Lung (tissue), 11 donors: ENCODE measurements at regions not wholly inside any gene's neighbourhood (a gene's known extent, or its start where the extent isn't known, plus 50 kb on each side); places are given as distances from the start of the nearest gene placed in this dataset.

ENCODE experiments used
- ATAC-seq: fragments of 200-7000 bp; cut with Tn5 transposase; one replicate; pipeline ENCODE4 v1.9.1; 2020; ENCODE audit warnings: moderate number of reproducible peaks; ENCODE audit not compliant: insufficient read depth, low FRiP score
- DNase-seq, 3 donors: peaks; one replicate each; pipeline ENCODE4 v3.0.0-alpha.2; 2013 to 2017
- H3K27ac ChIP-seq, 2 donors: one replicate each; pipeline ENCODE4 v1.5.1; 2013; ENCODE audit warnings: mild to moderate bottlenecking in 2 of 2, moderate library complexity in 2 of 2, control low read depth in 1 of 2, inconsistent platforms in 1 of 2, low read depth in 1 of 2, low read length in 1 of 2
- H3K27me3 ChIP-seq, 3 donors: one replicate each; pipeline ENCODE4 v1.5.1; 2013; ENCODE audit warnings: low read length in 2 of 3; ENCODE audit not compliant: control insufficient read depth in 3 of 3, insufficient read depth in 3 of 3
- H3K36me3 ChIP-seq, 4 donors: one replicate each; pipeline ENCODE4 v1.5.1; 2013; ENCODE audit warnings: low read length in 4 of 4, mild to moderate bottlenecking in 1 of 4, moderate library complexity in 1 of 4; ENCODE audit not compliant: control insufficient read depth in 4 of 4, insufficient read depth in 4 of 4
- H3K4me1 ChIP-seq, 5 donors: one replicate each; pipeline ENCODE4 v1.5.1; 2013; ENCODE audit warnings: low read length in 5 of 5, mild to moderate bottlenecking in 2 of 5, moderate library complexity in 1 of 5; ENCODE audit not compliant: control insufficient read depth in 5 of 5, insufficient read depth in 5 of 5
- H3K4me3 ChIP-seq: one replicate; pipeline ENCODE4 v1.5.1; 2013; ENCODE audit warnings: mild to moderate bottlenecking, control low read depth, moderate library complexity
- H3K9ac ChIP-seq, 2 donors: one replicate each; pipeline ENCODE4 v1.5.1; 2013; ENCODE audit warnings: low read length in 2 of 2, control low read depth in 1 of 2; ENCODE audit not compliant: insufficient read depth in 1 of 2
- H3K9me3 ChIP-seq, 4 donors: one replicate each; pipeline ENCODE4 v1.5.1; 2013; ENCODE audit warnings: low read length in 3 of 4, mild to moderate bottlenecking in 1 of 4, moderate library complexity in 1 of 4; ENCODE audit not compliant: control insufficient read depth in 4 of 4, insufficient read depth in 3 of 4
- CTCF ChIP-seq: IDR thresholded peaks from 2 replicates; pipeline ENCODE4 v1.5.1; 2012; ENCODE audit warnings: mild to moderate bottlenecking; ENCODE audit errors: control extremely low read depth, extremely low read depth
- WGBS, 2 donors: extraction: QIAGEN DNeasy Blood & Tissue Kit; methylation state at CpG; one replicate each; pipeline ENCODE4 v1.1.7; 2013; 5-methylcytosine and 5-hydroxymethylcytosine counted together
- donor health status: control.
- donor health status: control.
- donor health status: Bipolar disorder and iron deficiency.
- donor health status: healthy.
- donor health status: DM: yes; HTN: yes; CAD: no.

DNA sequence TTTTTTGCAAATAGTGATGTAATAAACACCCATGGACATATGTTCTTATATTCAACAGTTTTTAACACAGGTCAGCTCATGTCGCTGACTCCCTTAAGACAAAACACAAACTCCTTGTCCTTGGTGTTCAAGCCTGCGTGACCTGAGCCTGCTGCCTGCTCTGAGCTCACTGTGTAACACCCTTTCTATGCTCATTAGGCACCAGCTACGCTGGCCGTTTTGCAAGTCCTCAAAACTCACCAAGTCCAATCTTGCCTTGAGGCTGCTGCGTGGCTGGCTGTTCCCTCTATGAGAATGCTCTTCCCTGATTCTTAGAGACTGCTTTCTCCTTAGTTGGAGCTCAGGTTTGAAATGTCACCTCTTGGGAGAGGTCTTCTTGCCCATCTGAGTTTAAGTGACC, 100.5 kb upstream of the GLI2 start:
- Histone ChIP-seq H3K27me3 (no peaks in the 10 kb centered on the region), H3K27ac (no peak overlapping the region), H3K9ac (no peak overlapping the region), H3K4me1 (peaks cover 0 to 35% (median 2%) of the 10 kb centered on the region in 5 donors), H3K9me3 (no peaks in the 10 kb centered on the region), H3K4me3 (no peak overlapping the region), H3K36me3 (no peaks in the 10 kb centered on the region)
- TF ChIP-seq CTCF = no peak
- WGBS, 2 donors = 92% methylated on average over 5 of the region's 5 CpGs
- DNase-seq (no peak), ATAC-seq (no peak)

GRCh38 chr2:120637847-120638246, 97.8 kb upstream of the GLI2 start:
- Histone ChIP-seq H3K27ac (no peak overlapping the region), H3K4me1 (peaks cover 0 to 17% (median 0%) of the 10 kb centered on the region in 5 donors), H3K9ac (no peak overlapping the region), H3K9me3 (no peaks in the 10 kb centered on the region), H3K4me3 (no peak overlapping the region), H3K27me3 (no peaks in the 10 kb centered on the region), H3K36me3 (no peaks in the 10 kb centered on the region)
- TF ChIP-seq CTCF = no peak
- DNase-seq (no peak), ATAC-seq (no peak)
- 86 to 91% methylated on average over 5 of the region's 5 CpGs for WGBS, 2 donors

- WGBS, 2 donors = 87 to 88% methylated on average over 4 of the region's 4 CpGs
Observed at GRCh38 chr2:120638450-120638849, 97.2 kb upstream of the GLI2 start.

More at GRCh38 chr2:120638450-120638849, 97.2 kb upstream of the GLI2 start:
- ATAC-seq (no peak), DNase-seq (no peak)
- TF ChIP-seq CTCF = no peak
- Histone ChIP-seq H3K9me3 (no peaks in the 10 kb centered on the region), H3K4me3 (no peak overlapping the region), H3K27ac (no peak overlapping the region), H3K4me1 (peaks cover 0 to 11% (median 0%) of the 10 kb centered on the region in 5 donors), H3K27me3 (no peaks in the 10 kb centered on the region), H3K9ac (no peak overlapping the region), H3K36me3 (no peaks in the 10 kb centered on the region)
